LHCN-M2 (cell line): ENCODE measurements at regions not wholly inside any gene's neighbourhood (a gene's known extent, or its start where the extent isn't known, plus 50 kb on each side); places are given as distances from the start of the nearest gene placed in this dataset.

Experiments used
- DNase-seq: peaks from one replicate; pipeline ENCODE4 v3.0.0-alpha.2; 2012; ENCODE audit warnings: low read depth

DNA sequence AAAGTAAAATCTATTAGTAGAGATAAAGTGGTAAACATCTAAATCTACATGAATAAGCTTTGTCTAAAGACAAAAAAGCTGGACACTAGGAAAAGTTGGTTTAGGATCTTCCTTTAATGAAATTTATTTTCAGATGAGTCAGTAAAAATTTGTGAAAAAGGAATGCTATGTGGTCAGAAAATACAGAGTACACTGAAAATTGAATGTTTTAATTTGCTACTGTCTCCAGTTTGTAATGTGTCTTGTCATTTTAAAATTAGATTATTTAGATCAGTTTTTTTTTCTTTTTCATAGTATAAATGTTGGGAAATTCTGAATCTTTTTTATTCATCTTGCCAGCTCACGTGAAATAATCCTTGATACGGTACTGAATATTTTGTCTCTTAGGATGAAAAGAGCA lies 56.9 kb downstream of the SLITRK6 start:
- DNase-seq, result no peak

DNA sequence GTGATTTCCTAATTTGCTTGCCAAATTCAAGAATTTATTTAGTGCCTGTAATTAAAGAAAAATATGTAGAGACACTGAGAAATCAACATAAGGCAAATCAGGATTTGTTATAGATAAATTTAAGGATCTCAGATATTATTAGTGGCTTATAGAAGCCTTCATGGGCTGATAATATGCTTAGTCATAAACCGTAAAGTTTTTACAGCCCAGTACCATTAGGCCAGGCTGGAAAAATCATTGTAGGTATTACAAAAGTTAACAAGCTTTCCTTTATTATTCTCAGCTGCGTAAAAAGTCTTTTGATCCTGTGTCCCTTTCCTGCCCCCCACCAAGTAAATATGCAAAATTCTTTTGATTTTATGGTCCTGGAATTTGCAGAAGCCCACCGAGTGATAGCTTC lies 58.2 kb downstream of the SLITRK6 start:
- DNase-seq, result no peak

DNA sequence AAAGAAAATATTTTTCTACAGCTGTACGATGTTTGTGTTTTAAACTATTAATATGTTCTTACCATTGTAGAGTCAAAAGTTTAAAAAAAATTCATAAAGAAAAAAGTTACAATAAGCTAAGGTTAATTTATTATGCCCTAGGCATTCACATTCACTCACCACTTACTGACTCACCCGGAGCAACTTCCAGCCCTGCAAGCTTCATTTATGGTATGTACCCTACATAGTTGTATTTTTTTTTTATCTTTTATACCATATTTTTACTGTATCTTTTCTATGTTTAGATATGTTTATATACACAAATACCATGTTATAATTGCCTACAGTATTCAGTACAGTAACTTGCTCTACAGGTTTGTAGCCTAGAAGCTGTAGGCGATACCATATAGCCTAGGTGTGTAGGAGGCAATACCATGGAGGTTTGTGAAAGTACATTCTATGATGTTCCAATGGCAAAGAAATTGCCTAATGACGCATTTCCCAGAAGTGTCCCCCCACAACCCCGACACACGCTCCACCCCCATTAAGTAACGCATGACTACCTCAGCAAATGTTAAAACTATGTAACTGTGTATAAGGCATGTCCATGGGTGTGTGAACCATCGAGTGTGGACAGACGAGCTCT lies 60.4 kb downstream of the SLITRK6 start:
- DNase-seq, result no peak

DNA sequence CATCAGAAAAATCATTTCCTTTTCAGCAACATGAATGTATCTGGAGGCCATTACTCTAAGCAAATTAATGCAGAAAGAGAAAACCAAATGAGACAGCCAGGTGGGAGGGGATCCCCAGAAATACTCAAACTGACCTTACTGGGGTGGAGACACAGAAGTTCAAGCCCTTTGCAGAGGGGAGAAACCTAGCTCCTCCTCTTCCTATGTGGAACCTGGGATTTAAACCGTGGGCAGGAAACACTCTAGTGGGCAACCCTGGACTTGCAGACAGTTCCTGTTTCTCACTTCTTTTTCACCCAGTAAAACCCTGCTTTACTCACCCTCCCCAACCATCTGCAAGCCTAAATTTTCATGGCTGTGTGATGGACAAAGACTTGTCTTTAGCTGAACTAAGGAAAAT lies 61.3 kb downstream of the SLITRK6 start:
- DNase-seq, result no peak

DNA sequence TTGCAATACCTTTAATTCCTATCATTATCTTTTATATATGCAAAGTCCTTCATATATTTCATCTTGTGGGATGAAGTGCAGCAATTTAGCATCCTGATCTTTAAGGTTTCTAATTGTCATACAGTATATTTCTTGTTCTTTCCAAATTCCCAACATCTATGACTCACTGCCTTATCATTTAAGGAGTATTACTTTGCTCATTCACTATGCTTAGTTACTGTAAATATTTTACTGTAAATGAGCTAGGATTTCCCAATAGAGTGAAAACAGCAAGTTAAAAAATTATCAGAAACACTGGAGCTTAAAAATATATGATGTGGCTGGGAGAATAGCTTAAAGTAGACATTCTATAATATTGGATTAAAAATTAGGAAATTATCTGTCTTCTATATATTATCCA lies 69.9 kb downstream of the SLITRK6 start:
- DNase-seq, result no peak

DNA sequence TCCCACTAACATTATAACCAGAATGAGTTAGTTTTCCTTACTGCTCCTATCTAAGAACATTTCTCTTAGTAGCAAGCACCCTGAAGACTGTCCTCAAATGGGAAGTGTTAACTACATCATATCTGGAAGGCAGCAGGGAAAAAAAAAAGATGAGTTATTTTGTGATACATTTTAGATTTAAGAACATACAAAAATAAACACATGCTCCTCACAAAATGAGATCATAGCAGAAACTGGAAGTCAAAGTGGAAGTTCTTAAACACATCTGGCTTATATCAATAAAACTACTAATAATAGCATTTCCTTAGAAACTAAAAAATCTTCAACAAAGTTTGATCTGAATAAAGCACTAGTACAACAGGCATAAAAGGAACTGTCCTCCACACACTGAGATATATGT lies 70.4 kb downstream of the SLITRK6 start:
- DNase-seq, result no peak

DNA sequence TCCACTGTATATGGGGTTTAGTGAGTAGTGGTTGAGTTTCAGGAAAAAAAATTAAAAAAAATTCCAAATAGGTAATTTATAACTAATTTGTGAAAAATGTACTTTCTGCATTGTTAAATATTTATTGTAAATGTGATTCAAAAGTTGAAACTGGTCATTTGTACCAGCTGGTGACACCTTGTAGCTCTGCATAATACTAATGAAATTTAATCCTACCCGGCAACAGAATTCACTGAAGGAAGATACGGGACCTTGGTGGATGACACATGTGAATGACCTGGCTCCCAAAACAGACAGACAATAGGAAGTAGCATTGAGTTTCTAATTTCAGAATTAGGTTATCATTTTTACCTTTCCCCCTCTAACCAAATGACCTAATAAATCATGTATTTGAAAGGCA lies 73.8 kb downstream of the SLITRK6 start:
- no peak for DNase-seq

DNA sequence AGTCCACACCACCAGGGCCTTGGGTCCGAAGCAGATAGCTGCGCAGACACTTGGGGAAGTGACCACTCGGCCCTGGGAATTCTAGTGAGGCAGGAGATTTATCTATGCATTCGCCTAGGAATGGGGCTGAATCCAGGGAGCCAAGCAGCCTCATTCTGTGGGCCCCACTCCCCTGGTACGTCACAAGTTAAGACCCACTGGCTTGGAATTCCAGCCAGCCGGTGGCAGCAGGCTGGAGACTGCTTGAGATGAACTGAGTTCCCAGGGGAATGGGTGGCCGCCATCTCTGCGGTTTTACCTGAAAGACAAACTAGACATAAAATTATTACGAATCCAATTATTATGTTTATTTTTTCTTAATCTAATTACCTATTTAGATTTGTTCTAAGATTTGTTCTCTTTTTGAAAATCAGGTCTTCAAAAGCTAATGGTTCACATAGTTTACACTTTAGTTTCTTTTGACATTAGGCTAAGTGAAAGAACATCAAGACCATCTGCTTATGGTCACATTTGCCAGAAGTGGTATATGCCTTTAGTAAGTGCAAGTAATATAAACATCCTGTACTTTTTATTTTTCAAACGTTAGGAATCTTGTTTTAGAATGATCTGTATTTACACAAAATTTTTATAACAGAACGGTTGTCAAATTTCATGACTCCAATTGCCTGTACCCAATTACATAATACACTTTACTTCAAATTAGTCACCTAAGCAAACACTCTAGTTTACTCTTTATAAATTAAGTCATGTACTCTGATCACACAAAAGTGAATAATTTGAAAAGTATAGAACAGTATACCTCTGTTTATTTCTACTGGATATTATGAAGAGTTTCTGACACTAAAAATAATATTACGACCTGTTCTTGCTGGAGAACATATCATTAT lies 74.4 kb downstream of the SLITRK6 start:
- DNase-seq, result no peak

DNA sequence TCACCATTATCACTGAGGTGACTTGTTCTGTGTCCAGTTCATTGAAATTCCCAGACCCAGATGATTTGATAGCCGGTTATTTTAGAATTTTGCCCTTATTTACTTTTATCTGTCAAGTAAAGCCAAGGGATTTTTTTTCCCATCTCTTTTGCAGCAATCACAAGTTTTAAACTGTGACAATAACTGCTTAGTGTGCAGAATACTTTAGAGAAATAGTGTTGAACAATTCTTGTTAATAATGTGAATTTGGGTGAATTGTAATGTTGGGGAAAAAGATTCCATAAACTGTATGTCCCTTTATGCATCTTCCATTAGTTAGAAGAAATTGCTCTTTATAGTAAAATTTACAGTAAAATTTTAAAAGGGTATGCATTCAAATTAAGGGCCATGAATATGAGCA lies 79.5 kb downstream of the SLITRK6 start:
- no peak for DNase-seq

DNA sequence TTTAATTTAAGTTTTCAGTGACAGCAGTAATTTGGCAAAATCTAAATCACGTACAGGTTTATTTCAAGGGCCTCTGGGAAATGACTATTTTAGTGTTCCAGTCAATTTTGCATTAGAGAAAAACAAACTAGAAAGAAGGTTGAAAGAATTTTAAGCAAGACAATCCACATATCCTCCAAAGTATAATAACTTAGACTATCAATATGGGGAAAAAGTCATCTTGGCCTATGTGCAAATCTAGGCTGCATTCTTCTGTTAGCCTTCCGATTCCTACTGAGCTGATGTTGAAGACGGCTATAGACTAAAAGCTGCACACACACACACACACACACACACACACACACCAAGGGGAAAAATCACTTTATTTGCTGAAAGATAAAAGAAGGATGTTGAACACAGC lies 81.3 kb downstream of the SLITRK6 start:
- no peak for DNase-seq

DNA sequence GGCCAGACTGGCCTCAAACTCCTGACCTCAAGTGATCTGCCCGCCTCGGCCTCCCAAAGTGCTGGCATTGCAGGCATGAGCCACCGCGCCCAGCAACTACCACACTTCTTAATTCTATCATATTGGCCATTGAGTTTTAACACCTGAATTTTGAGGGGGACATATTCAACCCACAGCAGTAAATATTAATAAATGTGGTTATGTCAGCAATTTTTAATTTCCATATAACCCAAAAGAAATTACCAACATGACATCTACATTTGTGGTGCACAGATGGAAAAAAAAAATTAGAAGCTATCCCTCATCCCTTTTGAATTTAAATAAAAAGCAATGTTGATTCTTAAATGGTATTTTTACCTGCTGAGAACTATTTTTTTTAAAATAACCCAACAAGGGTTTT lies 88.7 kb downstream of the SLITRK6 start:
- no peak for DNase-seq

DNA sequence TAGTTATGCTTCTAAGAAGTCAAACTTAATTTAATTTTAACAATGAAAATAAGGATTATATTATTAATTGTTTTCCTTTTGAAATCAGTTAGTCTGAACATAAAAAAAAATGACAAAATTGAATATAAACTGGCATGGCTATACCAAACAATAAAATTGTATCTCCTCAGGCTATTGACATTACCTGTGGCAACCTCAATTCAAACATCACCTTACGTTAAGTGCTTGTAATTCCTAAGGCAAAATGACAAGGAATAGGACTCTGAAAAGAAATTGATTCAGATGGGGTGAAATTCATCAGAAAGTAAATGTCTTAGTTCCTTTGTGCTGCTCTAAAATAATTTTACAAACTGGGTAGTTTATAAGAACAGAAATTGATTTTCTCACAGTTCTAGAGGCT lies 89.5 kb downstream of the SLITRK6 start:
- DNase-seq, result no peak

DNA sequence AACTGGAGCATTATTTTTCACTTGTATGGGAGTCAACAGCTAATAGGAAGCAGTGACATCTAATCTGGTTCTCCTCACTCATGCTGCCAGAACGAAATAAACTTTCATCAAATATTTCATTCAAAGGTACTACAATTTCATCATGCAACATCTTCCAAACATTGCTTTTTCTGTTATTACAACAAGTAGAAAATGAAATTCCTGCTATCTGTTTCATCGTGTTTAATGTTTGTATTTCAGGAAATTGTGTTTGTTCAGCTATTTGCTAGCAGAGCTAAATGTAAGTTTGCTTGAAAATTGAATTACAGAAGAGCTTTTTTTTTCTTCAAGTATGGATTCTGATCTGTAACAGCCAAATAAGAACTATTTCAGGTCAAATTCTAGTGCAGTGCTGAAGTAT lies 90.1 kb downstream of the SLITRK6 start:
- DNase-seq, result no peak

DNA sequence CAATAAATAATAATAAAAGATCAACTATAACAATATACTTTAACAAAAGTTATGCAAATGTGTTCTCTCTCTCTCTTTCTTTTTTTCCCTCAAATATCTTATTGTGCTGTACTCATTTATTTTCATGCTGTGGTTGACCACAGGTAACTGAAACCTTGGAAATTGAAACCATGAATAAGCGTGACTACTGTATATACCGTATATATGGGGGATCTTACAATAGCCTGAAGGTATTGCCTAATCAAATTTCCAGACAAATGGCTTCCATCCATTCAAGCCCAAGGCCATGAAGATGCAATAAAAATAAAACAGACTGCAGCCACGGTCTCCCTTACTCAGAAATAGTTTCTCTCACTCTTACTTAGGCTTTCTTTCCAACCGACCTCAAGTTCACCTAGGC lies 98.3 kb downstream of the SLITRK6 start:
- DNase-seq, result no peak

DNA sequence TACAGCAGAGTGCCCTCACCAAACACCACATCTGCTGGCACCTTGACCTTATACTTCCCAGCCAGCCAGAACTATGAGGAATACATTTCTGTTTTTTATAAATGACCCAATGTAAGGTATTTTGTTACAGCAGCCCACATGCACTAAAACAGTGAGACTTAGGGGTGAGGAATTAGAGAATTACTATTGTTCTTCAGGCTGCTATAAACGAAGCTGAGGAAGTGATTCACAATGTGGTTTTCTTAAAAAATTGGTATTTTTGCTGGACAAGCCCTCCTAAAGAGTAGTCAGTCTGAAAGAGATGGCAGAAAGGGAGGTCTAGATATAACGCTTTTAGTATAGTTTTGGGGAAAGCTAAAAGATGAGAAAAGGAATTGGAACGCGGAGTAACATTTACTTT lies 101.0 kb downstream of the SLITRK6 start:
- DNase-seq, result no peak

DNA sequence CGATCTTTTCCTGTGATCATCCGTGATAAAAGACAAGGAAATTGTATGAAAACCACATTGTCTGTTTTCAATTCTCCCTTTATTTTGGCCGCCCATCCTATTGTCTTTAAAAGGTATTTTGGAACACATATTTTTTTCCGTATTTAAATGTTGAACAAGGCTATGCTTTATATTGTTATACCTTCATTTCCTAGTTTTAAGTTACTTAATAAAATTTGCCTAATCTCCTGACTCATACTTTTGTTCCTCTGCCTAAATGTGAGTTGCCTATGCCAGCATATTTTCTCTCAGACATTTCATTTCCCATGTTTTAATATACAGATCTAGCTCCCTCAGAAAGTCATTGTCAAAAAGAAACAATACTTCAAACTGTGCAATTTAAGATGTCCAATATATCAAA lies 104.2 kb downstream of the SLITRK6 start:
- DNase-seq, result no peak

DNA sequence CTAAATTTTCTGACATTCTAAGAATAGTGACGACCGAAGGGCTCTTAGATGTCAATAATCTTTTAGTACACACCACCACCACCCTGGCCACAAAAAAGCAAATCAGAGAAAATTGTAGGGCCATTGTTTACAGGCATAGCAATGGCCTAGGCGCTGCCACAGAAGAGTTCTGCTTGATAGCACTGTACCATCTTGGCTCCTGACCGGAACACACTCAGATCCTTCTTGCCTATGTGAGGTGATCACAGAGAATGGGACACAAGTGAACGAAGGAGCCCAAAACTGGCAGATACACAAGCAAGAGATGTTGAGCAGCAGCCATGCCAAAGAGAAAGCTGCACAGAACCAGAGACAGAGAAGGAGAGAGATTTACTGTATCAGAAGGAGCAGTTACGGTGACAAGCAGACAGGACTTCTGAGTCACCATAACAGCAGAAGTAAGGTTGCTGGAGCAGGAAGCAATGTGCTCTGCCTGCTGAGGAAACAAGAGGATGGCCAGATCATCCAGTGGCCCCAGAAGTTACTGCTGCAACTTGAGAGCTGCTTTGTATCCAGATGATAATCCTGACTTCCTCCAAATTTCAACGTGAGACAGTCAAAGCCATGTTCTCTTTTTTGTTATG lies 105.2 kb downstream of the SLITRK6 start:
- DNase-seq, result no peak

DNA sequence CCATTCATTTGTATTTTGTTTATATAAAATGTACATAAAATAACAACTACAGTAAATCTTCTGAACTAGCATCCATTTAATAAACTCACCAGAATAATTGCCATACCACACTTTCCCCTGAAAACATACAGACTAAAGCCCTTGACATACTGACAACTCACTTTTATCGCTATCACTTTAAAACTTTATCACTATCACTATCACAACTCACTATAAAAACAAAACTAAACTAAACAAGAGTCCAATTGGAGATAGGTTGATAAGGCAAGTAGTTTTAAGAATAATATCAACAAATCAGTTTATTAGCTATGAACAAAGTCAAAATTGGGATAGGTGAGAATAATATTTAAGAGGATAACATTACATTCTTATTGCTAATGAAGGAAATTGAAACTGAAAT lies 108.9 kb downstream of the SLITRK6 start:
- DNase-seq, result no peak

DNA sequence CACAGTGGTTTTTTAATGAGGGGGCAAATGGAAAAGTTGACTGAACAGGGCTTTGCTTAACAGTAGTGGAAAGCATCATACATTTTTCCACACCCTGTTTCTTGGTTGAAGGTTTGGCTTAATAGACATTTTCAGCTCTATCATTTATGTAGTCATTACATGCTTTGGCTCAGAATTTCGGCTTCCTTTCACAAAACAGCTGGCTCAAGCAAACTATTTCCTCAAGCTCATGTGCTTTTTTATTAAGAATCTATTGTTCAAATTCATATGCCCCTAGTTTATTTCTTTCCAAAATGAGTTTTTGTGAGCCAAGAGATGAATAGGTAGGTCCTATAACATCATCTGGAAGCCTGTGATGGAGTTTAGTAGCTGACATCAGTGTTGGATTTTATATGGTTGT lies 113.8 kb downstream of the SLITRK6 start:
- DNase-seq, result no peak

DNA sequence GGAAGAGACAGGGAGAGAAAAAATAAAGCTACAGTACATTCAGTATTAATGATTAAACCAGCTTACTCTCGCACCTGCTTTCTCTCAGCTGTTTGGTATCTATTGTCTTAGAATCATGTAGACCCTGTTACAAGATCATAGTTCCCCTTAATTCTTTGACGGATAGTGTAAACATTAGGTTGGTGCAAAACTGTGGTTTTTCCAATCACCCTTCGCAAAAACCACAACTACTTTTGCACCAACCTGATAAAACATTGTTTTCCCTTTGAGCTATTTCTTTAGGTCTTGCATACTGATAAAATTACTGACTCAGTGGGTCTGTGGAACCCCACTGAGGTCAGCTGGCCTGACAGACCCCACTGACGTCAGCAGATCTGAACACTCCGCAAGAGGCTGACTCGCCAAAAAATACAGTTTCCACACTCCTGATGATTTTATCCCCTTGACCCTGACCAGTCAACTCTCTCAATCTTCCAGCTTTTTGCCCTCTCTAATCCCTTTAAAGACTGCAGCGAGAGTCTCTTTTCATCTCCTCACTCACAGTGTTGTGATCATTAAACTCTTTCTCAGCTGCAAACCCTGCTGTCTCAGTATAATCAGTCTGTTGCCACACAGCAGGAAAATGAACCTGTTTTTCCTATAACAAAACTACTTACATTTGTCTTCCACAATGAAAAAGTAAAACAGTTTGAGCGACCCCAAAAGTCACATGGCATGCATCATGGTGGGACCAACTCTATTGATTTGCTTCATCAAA lies 123.9 kb downstream of the SLITRK6 start:
- DNase-seq, result no peak

DNA sequence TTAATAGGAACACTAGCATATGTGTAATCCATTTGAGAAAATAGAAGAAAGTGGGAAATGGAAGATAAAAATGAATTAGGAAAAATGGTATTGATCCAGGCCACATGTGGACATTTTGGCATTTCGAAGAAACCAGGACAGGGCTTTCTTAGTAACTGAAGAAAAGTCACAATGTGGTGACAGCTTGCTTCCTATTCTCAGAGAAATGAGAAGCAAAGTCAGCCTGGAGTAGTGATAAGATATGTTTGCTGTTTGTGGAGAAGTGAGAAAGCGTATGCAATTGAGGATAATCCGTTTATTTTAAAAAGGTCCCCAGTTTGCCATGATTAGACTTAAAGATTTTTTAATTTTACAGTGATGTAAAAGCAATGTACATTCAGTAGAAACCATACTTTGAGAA lies 127.9 kb downstream of the SLITRK6 start:
- no peak for DNase-seq

DNA sequence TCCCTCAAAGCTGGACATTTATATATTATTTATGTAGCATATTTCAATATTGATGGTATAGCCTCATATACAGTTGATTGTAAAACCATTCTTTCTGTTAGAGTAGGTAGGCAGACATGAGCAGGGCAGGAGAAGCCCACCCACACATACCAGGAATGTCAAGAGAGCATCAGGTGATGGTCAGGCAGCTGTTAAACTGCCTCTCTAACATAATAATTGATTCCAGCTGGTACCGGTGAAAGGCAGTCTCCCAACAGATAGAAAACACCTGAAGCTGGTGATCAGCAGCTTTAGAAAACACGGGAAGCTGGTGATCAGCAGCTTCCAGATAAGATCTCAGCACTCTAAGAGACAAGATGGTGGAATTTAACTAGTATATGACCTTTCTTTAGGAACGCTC lies 132.9 kb downstream of the SLITRK6 start:
- DNase-seq, result no peak
